ENCODE measurements at regions not wholly inside any gene's neighbourhood (a gene's known extent, or its start where the extent isn't known, plus 50 kb on each side); places are given as distances from the start of the nearest gene placed in this dataset. TPM values are rescaled to one million over a fixed set of nuclear protein-coding genes. Genes with fewer than 3 reads are reported as not detected.

DNA sequence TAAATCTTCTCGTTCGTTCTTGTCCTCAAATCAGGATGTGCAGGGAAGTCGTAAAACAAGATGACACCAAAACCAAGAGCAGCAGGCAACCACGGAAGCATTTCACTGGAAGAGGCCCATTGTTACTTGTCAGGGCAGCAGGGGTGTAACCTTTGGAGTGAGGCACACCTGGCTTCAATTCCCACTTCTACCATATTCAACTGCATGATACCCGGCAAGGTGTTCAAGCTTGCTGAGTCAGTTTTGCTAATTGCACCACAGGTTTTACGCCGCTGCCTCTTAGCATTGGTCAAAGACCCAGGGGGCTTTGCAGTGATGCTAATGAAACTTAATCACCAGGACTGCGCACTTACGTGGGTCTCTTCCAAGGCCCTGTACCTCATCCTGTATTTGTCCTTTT is 50.0 kb upstream of the PTER start:
- in situ Hi-C loops (cut with MboI) = no loop called here
- POLR2A ChIA-PET = no interaction called here

More for the DNA sequence above, 50.0 kb upstream of the PTER start:
- Histone ChIP-seq H3K4me1 (replicated peaks in 1 of 2; ENCODE audit: control insufficient read depth in 2 of 2, insufficient read depth in 2 of 2, low read length in 2 of 2) (no peaks in the 10 kb centered on the region), H3K36me3 (ENCODE audit: control insufficient read depth, insufficient read depth, low read length) (no peaks in the 10 kb centered on the region), H3K9me3 (replicated peaks; ENCODE audit: control insufficient read depth, insufficient read depth, low read depth, low read length) (no peaks in the 10 kb centered on the region; the same call in 1 of the 2 replicates), H3K4me3 (no peak overlapping the region), H3K27me3 (ENCODE audit: control insufficient read depth in 2 of 2, insufficient read depth in 2 of 2, low read length in 2 of 2) (peaks cover 13 to 22% of the 10 kb centered on the region in 2 experiments; a peak in 4 of 5 replicates), H3K4me2 (ENCODE audit: insufficient read depth, low read length) (no peak overlapping the region), H4K20me1 (replicated peaks; ENCODE audit: control insufficient read depth, insufficient read depth, low read length) (no peaks in the 10 kb centered on the region), H3K9me1 (ENCODE audit: control insufficient read depth, insufficient read depth, low read length) (no peaks in the 10 kb centered on the region), H3K27ac (ENCODE audit: extremely low read depth, low read depth, low read length) (no peak overlapping the region), H3K79me2 (ENCODE audit: control insufficient read depth, insufficient read depth, low read length) (no peaks in the 10 kb centered on the region), H2AFZ (ENCODE audit: low read depth, low read length) (no peak overlapping the region), H3K9ac (ENCODE audit: insufficient read depth in 1 of 2, low read depth in 2 of 2, low read length in 2 of 2) (no peak overlapping the region)
- DNase-seq (ENCODE audit: extremely low read depth in 1 of 4, low spot score in 3 of 4) = no peak
- ATAC-seq = no peak
- TF ChIP-seq ESRRA (IDR thresholded peaks at IDR 0.05; ENCODE audit: borderline replicate concordance, low read depth) (no peak), ZNF695 (CRISPR knock-in tag; IDR thresholded peaks at IDR 0.05) (no peak), MED1 (CRISPR knock-in tag; IDR thresholded peaks at IDR 0.05; ENCODE audit: borderline replicate concordance) (no peak), BMI1 (IDR thresholded peaks at IDR 0.05; ENCODE audit: low read length) (no peak)
- intact Hi-C loops (cut with micrococcal nuclease) = no loop called here
- FAIRE-seq = no peak
- 4% methylated on average over 7 of the region's 9 CpGs for WGBS (ENCODE audit: insufficient coverage, low coverage, missing lambda C conversion rate)
- CTCF ChIA-PET (ENCODE audit: low intra/inter-chr PET ratio) = no interaction called here
- no TSS peak for BruUV-seq (replicated peaks)

Small RNA genes in the stretch of these regions (small RNA-seq; reads per million reads assigned to genes)
- gene RF00322 (not detected), gene RNU6-1075P (not detected)
